DND-41 (cell line): ENCODE measurements at regions not wholly inside any gene's neighbourhood (a gene's known extent, or its start where the extent isn't known, plus 50 kb on each side); places are given as distances from the start of the nearest gene placed in this dataset.
A peak's percentile ranks its signal among the peaks of the same experiment; 100 is the strongest.

Source experiments
- ATAC-seq: fragments of 200-7000 bp; cut with Tn5 transposase; 3 replicates; pipeline ENCODE4 v1.9.1; 2021; ENCODE audit warnings: low read depth; ENCODE audit not compliant: insufficient read depth
- DNase-seq: peaks from one replicate; pipeline ENCODE4 v3.0.0-alpha.2; 2020
- H2AFZ ChIP-seq: 2 replicates; pipeline ENCODE4 v1.6.0; 2012; ENCODE audit warnings: low read depth, low read length
- H3K27ac ChIP-seq: 2 replicates; pipeline ENCODE4 v1.5.1; 2012; ENCODE audit warnings: low read length, inconsistent platforms
- H3K27me3 ChIP-seq: fragments of 200-600 bp; sonication (generic); 2 replicates; pipeline ENCODE4 v1.6.0; 2012; ENCODE audit warnings: low read length, mild to moderate bottlenecking, inconsistent platforms; ENCODE audit not compliant: insufficient read depth, poor library complexity
- H3K36me3 ChIP-seq: 2 replicates; pipeline ENCODE4 v1.5.1; 2012; ENCODE audit warnings: low read length, inconsistent platforms; ENCODE audit not compliant: insufficient read depth
- H3K4me1 ChIP-seq: 2 replicates; pipeline ENCODE4 v1.5.1; 2012; ENCODE audit warnings: mild to moderate bottlenecking, low read length; ENCODE audit not compliant: insufficient read depth
- H3K4me2 ChIP-seq: 2 replicates; pipeline ENCODE4 v1.6.0; 2012; ENCODE audit warnings: mild to moderate bottlenecking, moderate library complexity, low read length, inconsistent platforms; ENCODE audit not compliant: insufficient read depth
- H3K4me3 ChIP-seq, 2 experiments: fragments of 200-600 bp in 1 of 2; shearing (Covaris generic) in 1 of 2; 2 replicates each; pipeline ENCODE4 v1.5.1; 2012 to 2016; ENCODE audit warnings: inconsistent platforms in 2 of 2, low read length in 2 of 2, mild to moderate bottlenecking in 2 of 2, low read depth in 1 of 2, moderate library complexity in 1 of 2
- H3K79me2 ChIP-seq: 2 replicates; pipeline ENCODE4 v1.6.0; 2012; ENCODE audit warnings: low read length, inconsistent platforms; ENCODE audit not compliant: insufficient read depth
- H3K9ac ChIP-seq: 2 replicates; pipeline ENCODE4 v1.6.0; 2012; ENCODE audit warnings: low read depth, mild to moderate bottlenecking, inconsistent platforms, low read length, moderate library complexity
- H3K9me3 ChIP-seq: 2 replicates; pipeline ENCODE4 v1.5.1; 2012; ENCODE audit warnings: low read length, moderate library complexity, mild to moderate bottlenecking, inconsistent platforms; ENCODE audit not compliant: insufficient read depth, severe bottlenecking
- H4K20me1 ChIP-seq: 2 replicates; pipeline ENCODE4 v1.6.0; 2012; ENCODE audit warnings: low read length; ENCODE audit not compliant: insufficient read depth
- CTCF ChIP-seq: IDR thresholded peaks from 2 replicates; pipeline ENCODE4 v1.5.1; 2012; ENCODE audit warnings: borderline replicate concordance, low read length, moderate library complexity, mild to moderate bottlenecking; ENCODE audit not compliant: poor library complexity, severe bottlenecking; ENCODE audit errors: extremely low read depth
- EZH2 ChIP-seq: IDR thresholded peaks from 3 replicates; pipeline ENCODE4 v1.6.1; 2012; ENCODE audit warnings: borderline replicate concordance, low read depth, mild to moderate bottlenecking, moderate library complexity, low read length, inconsistent platforms; ENCODE audit not compliant: severe bottlenecking

DNA sequence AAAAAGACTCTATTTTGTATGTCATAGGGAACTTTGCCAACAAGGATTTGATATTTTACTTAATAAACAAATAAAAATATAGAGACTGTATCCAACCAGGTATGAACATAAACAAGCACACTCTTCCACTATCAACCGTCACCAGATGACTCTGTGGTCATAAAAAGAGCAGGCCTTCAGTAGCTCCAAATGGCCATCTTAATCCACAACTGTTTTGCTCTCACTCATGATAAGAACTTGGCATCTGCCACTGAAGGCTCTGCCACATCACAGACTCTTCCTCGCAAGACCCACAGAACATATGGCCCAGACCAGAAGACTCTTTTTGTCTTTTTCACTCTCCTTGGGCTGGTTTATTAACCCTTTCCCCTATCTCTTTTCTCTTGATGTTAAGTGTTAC is 98.7 kb upstream of the POM121L12 start:
- ATAC-seq (no peak), DNase-seq (no peak)
- no peak for TF ChIP-seq CTCF
- no peak for TF ChIP-seq EZH2
- no peaks in the 10 kb centered on the region for H4K20me1 ChIP-seq
- no peak overlapping the region for H3K4me2 ChIP-seq
- H3K36me3 ChIP-seq = no peaks in the 10 kb centered on the region
- H3K9ac ChIP-seq = no peak overlapping the region
- H3K4me3 ChIP-seq = no peak overlapping the region
- no peaks in the 10 kb centered on the region for H3K79me2 ChIP-seq
- no peak overlapping the region for H3K27ac ChIP-seq
- no peaks in the 10 kb centered on the region for H3K4me1 ChIP-seq
- no peaks in the 10 kb centered on the region for H3K9me3 ChIP-seq
- H3K27me3 ChIP-seq = no peaks in the 10 kb centered on the region
- no peak overlapping the region for H2AFZ ChIP-seq

DNA sequence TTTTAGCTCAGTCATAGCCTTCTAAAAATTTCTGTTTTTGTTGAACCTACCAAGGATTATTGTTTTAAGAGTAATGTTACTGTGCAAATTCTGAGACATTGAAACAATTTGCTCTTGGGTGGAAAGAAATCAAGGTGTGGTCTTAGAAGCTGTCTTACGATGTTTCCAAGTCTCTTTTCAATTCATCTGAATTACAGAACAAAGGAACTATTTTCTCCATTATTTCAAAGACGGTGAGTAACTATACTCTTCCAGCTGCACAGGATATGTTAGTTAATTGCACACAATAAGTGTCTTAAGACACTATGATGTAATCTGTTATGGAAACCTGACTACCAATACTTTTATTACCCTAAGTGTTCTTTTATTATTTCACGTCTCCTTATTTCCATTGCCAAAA is 106.8 kb upstream of the POM121L12 start:
- Histone ChIP-seq H4K20me1 (no peaks in the 10 kb centered on the region), H3K27me3 (no peaks in the 10 kb centered on the region), H3K9ac (no peak overlapping the region), H3K4me2 (no peak overlapping the region), H3K36me3 (no peaks in the 10 kb centered on the region), H2AFZ (no peak overlapping the region), H3K4me3 (no peak overlapping the region), H3K79me2 (no peaks in the 10 kb centered on the region), H3K27ac (no peak overlapping the region), H3K9me3 (no peaks in the 10 kb centered on the region), H3K4me1 (no peaks in the 10 kb centered on the region)
- no peak for TF ChIP-seq CTCF
- TF ChIP-seq EZH2 = no peak
- no peak for ATAC-seq
- no peak for DNase-seq

- no peak overlapping the region for H2AFZ ChIP-seq
- H3K9me3 ChIP-seq = no peaks in the 10 kb centered on the region
- no peak overlapping the region for H3K4me3 ChIP-seq
- no peak overlapping the region for H3K27ac ChIP-seq
- no peak for ATAC-seq
- no peaks in the 10 kb centered on the region for H3K79me2 ChIP-seq
- H3K9ac ChIP-seq = no peak overlapping the region
- H3K36me3 ChIP-seq = no peaks in the 10 kb centered on the region
- H3K4me2 ChIP-seq = no peak overlapping the region
- H3K27me3 ChIP-seq = no peaks in the 10 kb centered on the region
- no peak for DNase-seq
- no peaks in the 10 kb centered on the region for H4K20me1 ChIP-seq
- TF ChIP-seq CTCF (peak; percentile 12), EZH2 (no peak)
- H3K4me1 ChIP-seq = no peaks in the 10 kb centered on the region
Measured at GRCh38 chr7:52925332-52925731, 110.1 kb upstream of the POM121L12 start.

DNA sequence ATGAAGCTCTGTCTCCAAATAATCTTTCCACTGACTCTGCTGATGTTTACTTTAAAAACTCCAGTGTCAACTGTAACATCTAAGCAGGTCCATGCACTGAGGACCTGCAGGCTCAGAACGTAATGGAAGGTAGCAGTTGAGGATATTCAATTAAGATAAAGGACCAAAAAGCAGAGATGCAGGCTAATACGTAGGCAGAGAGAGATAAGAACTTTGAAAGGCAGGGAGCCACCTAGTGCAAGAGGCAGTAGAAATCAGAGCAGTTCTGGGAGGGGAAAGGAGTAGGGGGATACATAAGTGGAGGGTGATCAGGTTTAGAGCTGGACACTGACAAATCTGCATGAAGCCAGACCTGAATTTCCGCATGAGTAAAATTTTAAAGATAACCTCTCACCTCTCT is 114.5 kb upstream of the POM121L12 start:
- Histone ChIP-seq H4K20me1 (no peaks in the 10 kb centered on the region), H3K4me3 (no peak overlapping the region), H3K4me2 (no peak overlapping the region), H3K79me2 (no peaks in the 10 kb centered on the region), H3K36me3 (no peaks in the 10 kb centered on the region), H2AFZ (no peak overlapping the region), H3K27ac (no peak overlapping the region), H3K9me3 (no peaks in the 10 kb centered on the region), H3K27me3 (no peaks in the 10 kb centered on the region), H3K4me1 (no peaks in the 10 kb centered on the region), H3K9ac (no peak overlapping the region)
- DNase-seq = no peak
- TF ChIP-seq EZH2 (no peak), CTCF (no peak)
- ATAC-seq = no peak
